Psoas muscle (tissue), 7 donors: ENCODE measurements at regions not wholly inside any gene's neighbourhood (a gene's known extent, or its start where the extent isn't known, plus 50 kb on each side); places are given as distances from the start of the nearest gene placed in this dataset.

ENCODE experiments used
- ATAC-seq, 4 donors: fragments of 200-7000 bp; cut with Tn5 transposase; one replicate each; pipeline ENCODE4 v1.9.1; 2020; ENCODE audit warnings: moderate library complexity in 3 of 4, mild to moderate bottlenecking in 2 of 4
- DNase-seq, 2 donors: peaks; one replicate each; pipeline ENCODE4 v3.0.0-alpha.2; 2020
- H3K27ac ChIP-seq: fragments of 200-600 bp; one replicate; pipeline ENCODE4 v1.8.0; 2022
- H3K27me3 ChIP-seq, 3 donors: fragments of 200-600 bp in 1 of 3; one replicate each; pipeline versions ENCODE4 v1.6.1 to v1.8.0; 2013 to 2022; ENCODE audit warnings: low read length in 2 of 3, mild to moderate bottlenecking in 2 of 3, moderate library complexity in 1 of 3; ENCODE audit not compliant: insufficient read depth in 3 of 3
- H3K36me3 ChIP-seq, 2 donors: fragments of 200-600 bp in 1 of 2; one replicate each; pipeline versions ENCODE4 v1.6.1 to v1.8.0; 2013 to 2022; ENCODE audit warnings: low read depth in 1 of 2, mild to moderate bottlenecking in 1 of 2, moderate library complexity in 1 of 2; ENCODE audit not compliant: insufficient read depth in 1 of 2
- H3K4me1 ChIP-seq: fragments of 200-600 bp; one replicate; pipeline ENCODE4 v1.8.0; 2022
- H3K4me3 ChIP-seq: fragments of 200-600 bp; one replicate; pipeline ENCODE4 v1.8.0; 2022; ENCODE audit warnings: mild to moderate bottlenecking
- H3K9me3 ChIP-seq: fragments of 200-600 bp; one replicate; pipeline ENCODE4 v1.8.0; 2022
- WGBS, 3 donors: extraction: QIAGEN DNeasy Blood & Tissue Kit; methylation state at CpG; one replicate each; pipeline versions ENCODE4 v1.1.6 to v1.1.7; 2013; 5-methylcytosine and 5-hydroxymethylcytosine counted together
- intact Hi-C, 2 donors: fragments of 100-400 bp; cut with DNase I; formaldehyde crosslinking; loops; one replicate each; pipeline versions ENCODE4 v1.11.0 to v1.14.2; 2022
- TF ChIP-seq, protein P1 (sequence below): fragments of 200-600 bp; IDR thresholded peaks from one replicate; pipeline ENCODE4 v1.8.0; 2022; ENCODE audit warnings: antibody characterized with exemption
- donor health status: healthy with polysubstance abuse.
- donor health status: DM: no; HTN: no; CAD: no; lungs with moderate emphysema.
- donor health status: Bipolar disorder and iron deficiency.
- donor health status: healthy.
- donor health status: DM: yes; HTN: yes; CAD: no.
- donor health status: DM: no; HTN: no; CAD: no.
- donor health status: DM: yes; HTN: yes; CAD: no.

DNA sequence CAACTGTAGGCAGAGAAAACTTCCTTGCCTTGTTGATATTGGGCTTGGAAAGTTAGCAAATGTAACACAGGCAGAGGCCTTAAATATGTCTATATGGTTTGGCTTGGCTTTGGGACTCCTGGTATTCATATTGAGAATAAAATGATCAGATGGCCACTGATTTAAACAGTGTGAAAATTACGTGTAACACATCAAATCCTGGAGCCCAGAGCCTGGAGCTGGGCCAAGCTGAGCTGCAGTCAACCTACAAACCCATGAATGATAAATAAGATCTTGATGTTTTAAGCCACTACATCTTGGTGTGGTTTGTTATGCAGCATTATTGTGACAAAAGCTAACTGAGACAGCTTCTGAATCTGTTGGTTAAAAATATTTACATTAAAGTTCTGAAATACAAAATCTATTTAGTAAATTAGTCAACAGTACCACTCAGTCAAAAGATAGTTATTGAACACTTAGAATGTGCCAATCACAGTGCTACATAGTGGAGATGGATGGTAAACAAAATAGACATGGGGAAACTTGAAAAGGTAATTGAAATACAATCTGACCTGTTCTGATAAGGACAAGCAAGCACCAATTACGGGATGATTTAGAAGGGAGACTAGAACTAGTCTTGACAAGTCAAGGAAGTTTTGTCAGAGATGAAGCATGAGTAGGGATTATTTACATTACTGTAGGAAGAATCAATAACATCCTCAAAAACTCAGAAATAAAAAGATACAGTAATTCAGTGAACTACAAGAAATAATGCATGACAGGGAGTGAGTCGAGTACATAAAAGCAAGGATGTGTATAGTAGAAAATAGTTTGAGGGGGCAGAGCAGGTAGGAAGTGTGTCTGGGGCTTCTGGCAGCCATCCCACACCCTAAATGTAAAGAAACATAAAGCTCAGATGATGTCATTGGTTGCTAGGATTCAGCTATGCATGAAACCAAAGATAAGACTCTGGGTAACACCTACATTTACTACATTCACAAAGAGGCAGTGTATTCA, 157.7 kb downstream of the HNMT start:
- TF ChIP-seq, protein P1, sequence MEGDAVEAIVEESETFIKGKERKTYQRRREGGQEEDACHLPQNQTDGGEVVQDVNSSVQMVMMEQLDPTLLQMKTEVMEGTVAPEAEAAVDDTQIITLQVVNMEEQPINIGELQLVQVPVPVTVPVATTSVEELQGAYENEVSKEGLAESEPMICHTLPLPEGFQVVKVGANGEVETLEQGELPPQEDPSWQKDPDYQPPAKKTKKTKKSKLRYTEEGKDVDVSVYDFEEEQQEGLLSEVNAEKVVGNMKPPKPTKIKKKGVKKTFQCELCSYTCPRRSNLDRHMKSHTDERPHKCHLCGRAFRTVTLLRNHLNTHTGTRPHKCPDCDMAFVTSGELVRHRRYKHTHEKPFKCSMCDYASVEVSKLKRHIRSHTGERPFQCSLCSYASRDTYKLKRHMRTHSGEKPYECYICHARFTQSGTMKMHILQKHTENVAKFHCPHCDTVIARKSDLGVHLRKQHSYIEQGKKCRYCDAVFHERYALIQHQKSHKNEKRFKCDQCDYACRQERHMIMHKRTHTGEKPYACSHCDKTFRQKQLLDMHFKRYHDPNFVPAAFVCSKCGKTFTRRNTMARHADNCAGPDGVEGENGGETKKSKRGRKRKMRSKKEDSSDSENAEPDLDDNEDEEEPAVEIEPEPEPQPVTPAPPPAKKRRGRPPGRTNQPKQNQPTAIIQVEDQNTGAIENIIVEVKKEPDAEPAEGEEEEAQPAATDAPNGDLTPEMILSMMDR: no peak

DNA sequence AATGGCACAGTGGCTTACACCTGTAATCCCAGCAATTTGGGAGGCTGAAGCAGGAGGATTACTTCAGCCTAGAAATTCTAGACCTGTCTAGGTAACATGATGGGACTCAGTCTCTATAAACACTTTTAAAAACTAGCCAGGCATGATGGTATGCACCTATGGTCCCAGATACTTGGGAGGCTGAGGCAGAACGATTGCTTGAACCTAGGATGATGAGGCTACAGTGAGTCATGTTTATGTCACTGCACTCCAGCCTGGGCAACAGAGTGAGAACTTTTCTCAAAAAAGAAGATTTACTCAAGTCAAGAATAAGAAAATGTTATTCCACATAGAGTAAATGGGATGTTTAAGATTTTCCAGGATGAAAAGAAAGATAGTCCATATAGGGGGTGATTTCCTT, 158.6 kb downstream of the HNMT start:
- TF ChIP-seq, protein P1: no peak
- intact Hi-C loops: no loop called here
- no peaks in the 10 kb centered on the region for H3K9me3 ChIP-seq
- no peaks in the 10 kb centered on the region for H3K4me1 ChIP-seq
- H3K27me3 ChIP-seq: no peaks in the 10 kb centered on the region
- H3K36me3 ChIP-seq: no peaks in the 10 kb centered on the region
- 50 to 69% (median 52%) methylated on average over 1 of the region's 1 CpG for WGBS, 3 donors
- DNase-seq (no peak), ATAC-seq (no peak)
- no peak overlapping the region for H3K27ac ChIP-seq
- no peak overlapping the region for H3K4me3 ChIP-seq

More for the DNA sequence above, 157.7 kb downstream of the HNMT start:
- DNase-seq: no peak
- Histone ChIP-seq H3K27ac (no peak overlapping the region), H3K36me3 (no peaks in the 10 kb centered on the region), H3K9me3 (no peaks in the 10 kb centered on the region), H3K27me3 (no peaks in the 10 kb centered on the region), H3K4me3 (no peak overlapping the region), H3K4me1 (no peaks in the 10 kb centered on the region)
- ATAC-seq: no peak
- intact Hi-C loops: no loop called here
- WGBS, 3 donors: 71 to 73% (median 72%) methylated on average over 3 of the region's 3 CpGs

DNA sequence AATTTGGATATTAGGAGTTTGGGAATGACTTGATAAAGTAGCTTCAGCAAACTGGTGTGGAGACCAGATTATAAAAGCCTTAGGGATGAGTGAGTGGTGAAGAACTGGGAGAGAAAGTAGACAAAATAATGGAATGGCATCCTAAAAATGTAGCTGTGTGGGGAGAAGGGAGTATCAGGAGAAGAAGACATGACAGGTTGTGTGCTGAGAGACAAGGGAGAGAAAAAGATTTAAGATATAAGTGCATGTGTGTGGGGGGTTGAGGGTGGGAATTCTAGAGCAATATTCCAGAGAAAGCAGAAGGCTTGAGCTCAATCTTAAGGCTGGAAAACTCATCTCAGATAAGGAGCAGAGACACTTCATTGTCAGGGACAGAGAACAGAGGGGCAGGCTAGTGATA, 159.5 kb downstream of the HNMT start:
- TF ChIP-seq, protein P1: no peak
- intact Hi-C loops: no loop called here
- DNase-seq (no peak), ATAC-seq (no peak)
- H3K27me3 ChIP-seq: no peaks in the 10 kb centered on the region
- H3K4me1 ChIP-seq: no peaks in the 10 kb centered on the region
- no peaks in the 10 kb centered on the region for H3K9me3 ChIP-seq
- no peaks in the 10 kb centered on the region for H3K36me3 ChIP-seq
- no peak overlapping the region for H3K27ac ChIP-seq
- no peak overlapping the region for H3K4me3 ChIP-seq

DNA sequence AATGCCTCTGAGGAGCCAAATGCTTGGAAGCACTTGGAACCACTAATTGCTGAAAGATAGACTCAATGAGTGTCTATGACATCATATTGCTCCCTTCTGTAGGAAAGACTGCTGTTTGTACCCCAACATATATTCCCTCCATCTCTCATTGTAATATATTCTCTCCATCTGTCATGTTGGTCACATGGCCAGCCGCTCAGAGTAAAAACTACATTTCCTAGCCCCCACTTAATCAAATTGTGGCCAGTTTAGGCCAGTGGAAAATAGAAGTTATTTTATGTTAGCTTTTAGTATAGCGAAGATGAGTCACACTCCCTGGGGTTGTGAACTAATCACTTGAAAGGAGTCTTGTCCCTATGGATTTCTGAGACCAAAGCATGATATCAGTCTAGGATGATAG, 160.2 kb downstream of the HNMT start:
- Histone ChIP-seq H3K27ac (no peak overlapping the region), H3K27me3 (no peaks in the 10 kb centered on the region), H3K9me3 (no peaks in the 10 kb centered on the region), H3K36me3 (no peaks in the 10 kb centered on the region), H3K4me1 (no peaks in the 10 kb centered on the region), H3K4me3 (no peak overlapping the region)
- 86 to 98% (median 94%) methylated on average over 2 of the region's 2 CpGs for WGBS, 3 donors
- DNase-seq: no peak
- ATAC-seq: no peak
- intact Hi-C loops: no loop called here
- TF ChIP-seq, protein P1: no peak
